ENCODE measurements at regions not wholly inside any gene's neighbourhood (a gene's known extent, or its start where the extent isn't known, plus 50 kb on each side); places are given as distances from the start of the nearest gene placed in this dataset.

DNA sequence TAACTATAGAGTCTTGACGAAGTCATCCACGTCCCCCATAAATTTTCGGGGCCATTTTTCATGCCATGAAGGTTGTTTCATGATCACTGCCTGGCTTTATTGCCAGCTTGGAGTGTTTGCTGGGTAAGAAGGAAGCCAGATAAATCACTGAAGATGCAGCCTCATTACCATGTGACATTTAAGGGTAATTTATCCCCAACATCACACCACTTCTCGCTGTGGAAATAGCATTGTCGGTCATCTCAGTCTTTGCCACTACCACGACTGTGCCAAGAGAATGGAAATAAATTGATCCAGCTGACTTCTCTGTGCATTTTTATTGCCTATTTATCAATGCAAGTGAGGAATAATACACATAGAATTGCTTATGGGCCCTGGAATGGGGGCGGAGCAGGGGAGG, 617.9 kb downstream of the AJAP1 start:
- Mint-ChIP-seq H3K4me3 (ENCODE audit: low read depth, unreplicated experiment) (no peak overlapping the region), H3K9me3 (ENCODE audit: low read depth, unreplicated experiment) (peaks cover 6% of the 10 kb centered on the region), H3K36me3 (ENCODE audit: insufficient read depth, unreplicated experiment) (no peaks in the 10 kb centered on the region), H3K27me3 (ENCODE audit: unreplicated experiment) (no peaks in the 10 kb centered on the region), H3K4me1 (ENCODE audit: low read depth, unreplicated experiment) (no peaks in the 10 kb centered on the region), H3K27ac (ENCODE audit: unreplicated experiment) (no peak overlapping the region)
- DNase-seq = no peak
- no TSS peak for BruUV-seq (replicated peaks)
- intact Hi-C loops (cut with micrococcal nuclease; ENCODE audit: unreplicated experiment) = no loop called here
- CTCF ChIA-PET = interaction anchor here (0.6 kb wide), 1 partner anchor 16 kb away, joined by 4 read pairs; no protein-coding TSS in a partner anchor
- TF ChIP-seq, protein P1, sequence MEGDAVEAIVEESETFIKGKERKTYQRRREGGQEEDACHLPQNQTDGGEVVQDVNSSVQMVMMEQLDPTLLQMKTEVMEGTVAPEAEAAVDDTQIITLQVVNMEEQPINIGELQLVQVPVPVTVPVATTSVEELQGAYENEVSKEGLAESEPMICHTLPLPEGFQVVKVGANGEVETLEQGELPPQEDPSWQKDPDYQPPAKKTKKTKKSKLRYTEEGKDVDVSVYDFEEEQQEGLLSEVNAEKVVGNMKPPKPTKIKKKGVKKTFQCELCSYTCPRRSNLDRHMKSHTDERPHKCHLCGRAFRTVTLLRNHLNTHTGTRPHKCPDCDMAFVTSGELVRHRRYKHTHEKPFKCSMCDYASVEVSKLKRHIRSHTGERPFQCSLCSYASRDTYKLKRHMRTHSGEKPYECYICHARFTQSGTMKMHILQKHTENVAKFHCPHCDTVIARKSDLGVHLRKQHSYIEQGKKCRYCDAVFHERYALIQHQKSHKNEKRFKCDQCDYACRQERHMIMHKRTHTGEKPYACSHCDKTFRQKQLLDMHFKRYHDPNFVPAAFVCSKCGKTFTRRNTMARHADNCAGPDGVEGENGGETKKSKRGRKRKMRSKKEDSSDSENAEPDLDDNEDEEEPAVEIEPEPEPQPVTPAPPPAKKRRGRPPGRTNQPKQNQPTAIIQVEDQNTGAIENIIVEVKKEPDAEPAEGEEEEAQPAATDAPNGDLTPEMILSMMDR (IDR thresholded peaks at IDR 0.05; ENCODE audit: unreplicated experiment) = no peak

DNA sequence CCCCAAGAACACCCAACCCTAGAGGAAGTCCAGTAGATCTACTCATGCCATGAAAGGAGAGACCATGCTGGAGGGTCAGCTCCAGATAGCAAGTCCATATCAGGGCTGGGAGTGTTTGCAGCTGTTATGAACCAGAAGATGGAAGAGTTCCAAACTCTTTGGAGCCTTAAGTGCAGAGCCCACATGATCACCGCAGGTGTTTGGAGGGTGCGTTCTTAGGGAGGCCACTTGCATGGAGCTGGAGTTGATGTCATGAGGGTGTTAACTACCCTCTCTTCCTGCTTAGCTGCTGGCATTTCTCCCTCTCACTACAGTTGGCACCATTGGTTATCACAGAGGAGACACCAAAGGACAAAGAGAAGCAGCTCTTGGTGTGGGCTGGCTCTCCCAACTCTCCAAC, 616.9 kb downstream of the AJAP1 start:
- TF ChIP-seq, protein P1 (IDR thresholded peaks at IDR 0.05; ENCODE audit: unreplicated experiment) = no peak
- H3K36me3 Mint-ChIP-seq (ENCODE audit: insufficient read depth, unreplicated experiment) = no peaks in the 10 kb centered on the region
- H3K4me3 Mint-ChIP-seq (ENCODE audit: low read depth, unreplicated experiment) = no peak overlapping the region
- intact Hi-C loops (cut with micrococcal nuclease; ENCODE audit: unreplicated experiment) = no loop called here
- no peaks in the 10 kb centered on the region for H3K27me3 Mint-ChIP-seq (ENCODE audit: unreplicated experiment)
- peaks cover 5% of the 10 kb centered on the region for H3K9me3 Mint-ChIP-seq (ENCODE audit: low read depth, unreplicated experiment)
- CTCF ChIA-PET = no interaction called here
- BruUV-seq (replicated peaks) = no TSS peak
- no peak overlapping the region for H3K27ac Mint-ChIP-seq (ENCODE audit: unreplicated experiment)
- no peaks in the 10 kb centered on the region for H3K4me1 Mint-ChIP-seq (ENCODE audit: low read depth, unreplicated experiment)
- no peak for DNase-seq

DNA sequence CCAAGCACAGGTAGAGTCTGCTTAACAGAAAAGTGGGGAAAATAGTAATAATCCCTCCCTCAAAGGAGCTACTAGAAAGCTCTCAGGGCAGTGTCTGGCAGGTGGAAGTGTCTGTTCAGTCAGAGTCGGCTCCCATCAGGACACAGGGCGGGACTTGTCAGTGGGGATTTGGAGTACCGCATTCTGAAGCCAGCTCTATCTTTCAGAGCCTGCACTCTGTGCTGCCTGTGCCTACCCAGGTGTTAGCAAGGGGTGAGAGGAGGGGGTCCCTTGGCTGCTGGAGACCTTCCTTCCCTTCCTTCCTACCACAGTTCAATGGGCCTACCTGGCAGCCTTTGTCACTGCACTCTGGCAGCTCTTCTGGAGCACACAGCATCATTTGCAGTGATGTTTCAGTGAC, 615.5 kb downstream of the AJAP1 start:
- H3K4me3 Mint-ChIP-seq (ENCODE audit: low read depth, unreplicated experiment) = no peak overlapping the region
- no peak overlapping the region for H3K27ac Mint-ChIP-seq (ENCODE audit: unreplicated experiment)
- no peaks in the 10 kb centered on the region for H3K27me3 Mint-ChIP-seq (ENCODE audit: unreplicated experiment)
- CTCF ChIA-PET = no interaction called here
- intact Hi-C loops (cut with micrococcal nuclease; ENCODE audit: unreplicated experiment) = no loop called here
- peaks cover 9% of the 10 kb centered on the region for H3K9me3 Mint-ChIP-seq (ENCODE audit: low read depth, unreplicated experiment)
- no peak for DNase-seq
- TF ChIP-seq, protein P1 (IDR thresholded peaks at IDR 0.05; ENCODE audit: unreplicated experiment) = no peak
- no peaks in the 10 kb centered on the region for H3K4me1 Mint-ChIP-seq (ENCODE audit: low read depth, unreplicated experiment)
- no TSS peak for BruUV-seq (replicated peaks)
- no peaks in the 10 kb centered on the region for H3K36me3 Mint-ChIP-seq (ENCODE audit: insufficient read depth, unreplicated experiment)

DNA sequence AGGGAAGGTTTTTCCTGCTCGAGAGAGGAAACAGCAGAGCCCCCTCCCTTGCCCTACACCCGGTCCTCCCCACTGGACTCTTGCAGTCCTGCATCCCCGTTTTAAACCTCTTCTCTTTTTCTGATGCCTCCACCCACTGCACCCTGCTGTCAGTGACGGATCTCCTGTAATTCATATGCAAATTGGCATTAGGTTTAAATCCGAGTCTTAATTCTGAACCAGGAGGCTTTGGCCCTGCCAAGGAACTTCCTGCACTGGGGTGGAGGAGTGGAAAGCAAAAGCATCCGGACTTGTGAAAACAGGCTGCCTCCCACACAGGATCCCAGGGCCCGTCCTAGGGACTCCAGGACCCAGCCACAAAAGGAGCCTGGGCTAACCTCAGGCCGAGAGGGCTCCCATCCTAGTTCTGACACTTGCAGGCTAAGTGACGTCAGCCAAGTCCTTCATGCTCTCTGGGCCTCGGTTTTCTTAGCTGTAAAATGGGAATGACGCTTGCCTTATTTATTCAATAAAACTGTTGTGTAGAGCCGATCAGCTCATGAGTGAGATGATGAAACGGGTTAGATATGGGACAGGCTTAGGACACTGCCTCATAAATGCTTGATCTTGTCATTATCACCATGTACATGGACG, 613.3 kb downstream of the AJAP1 start:
- TF ChIP-seq, protein P1 (IDR thresholded peaks at IDR 0.05; ENCODE audit: unreplicated experiment) = no peak
- CTCF ChIA-PET = no interaction called here
- no TSS peak for BruUV-seq (replicated peaks)
- Mint-ChIP-seq H3K9me3 (ENCODE audit: low read depth, unreplicated experiment) (peaks cover 9% of the 10 kb centered on the region), H3K27ac (ENCODE audit: unreplicated experiment) (no peak overlapping the region), H3K36me3 (ENCODE audit: insufficient read depth, unreplicated experiment) (no peaks in the 10 kb centered on the region), H3K4me3 (ENCODE audit: low read depth, unreplicated experiment) (no peak overlapping the region), H3K27me3 (ENCODE audit: unreplicated experiment) (no peaks in the 10 kb centered on the region), H3K4me1 (ENCODE audit: low read depth, unreplicated experiment) (no peaks in the 10 kb centered on the region)
- intact Hi-C loops (cut with micrococcal nuclease; ENCODE audit: unreplicated experiment) = no loop called here
- DNase-seq = no peak
